ENCODE measurements at regions not wholly inside any gene's neighbourhood (a gene's known extent, or its start where the extent isn't known, plus 50 kb on each side); places are given as distances from the start of the nearest gene placed in this dataset.

GRCh38 chr6:11324453-11325015 lies 92.1 kb upstream of the NEDD9 start (continued):
- TF ChIP-seq MED8 (CRISPR knock-in tag; IDR thresholded peaks at IDR 0.05; ENCODE audit: insufficient replicate concordance) (no peak), ZFP36L1 (CRISPR knock-in tag; IDR thresholded peaks at IDR 0.05) (no peak), CENPT (CRISPR knock-in tag; IDR thresholded peaks at IDR 0.05; ENCODE audit: low read depth) (no peak), PCBP2 (optimal IDR thresholded peaks at IDR 0.05; ENCODE audit: low read depth, low read length, poor library complexity, severe bottlenecking) (no peak), ZNF772 (CRISPR knock-in tag; IDR thresholded peaks at IDR 0.05) (0 out of 2 replicates have a peak, but pooled peaks have one; percentile 43), IKZF5 (CRISPR knock-in tag; IDR thresholded peaks at IDR 0.05) (no peak), AHDC1 (CRISPR knock-in tag; IDR thresholded peaks at IDR 0.05; ENCODE audit: borderline replicate concordance) (peak; percentile 67; the same call in 1 of the 2 replicates), ELF3 (CRISPR knock-in tag; IDR thresholded peaks at IDR 0.05) (no peak), ZNF569 (CRISPR knock-in tag; IDR thresholded peaks at IDR 0.05; ENCODE audit: borderline replicate concordance) (peak; percentile 77; the same call in 1 of the 2 replicates), ZNF546 (CRISPR knock-in tag; conservative IDR thresholded peaks at IDR 0.05) (no peak), MBD4 (IDR thresholded peaks at IDR 0.05; ENCODE audit: borderline replicate concordance, low read length) (no peak), IRX3 (CRISPR knock-in tag; IDR thresholded peaks at IDR 0.05; ENCODE audit: borderline replicate concordance, low read depth) (no peak), HES4 (CRISPR knock-in tag; IDR thresholded peaks at IDR 0.05; ENCODE audit: borderline replicate concordance) (no peak), NCOA5 (CRISPR knock-in tag; IDR thresholded peaks at IDR 0.05) (no peak), SETDB1 (CRISPR knock-in tag; IDR thresholded peaks at IDR 0.05; ENCODE audit: borderline replicate concordance) (no peak), ZBTB2 (CRISPR knock-in tag; IDR thresholded peaks at IDR 0.05; ENCODE audit: low read depth) (no peak), ZBTB8A (CRISPR knock-in tag; IDR thresholded peaks at IDR 0.05; ENCODE audit: borderline replicate concordance, low read depth) (no peak), TCF7L2 (IDR thresholded peaks at IDR 0.05; ENCODE audit: low read depth, low read length) (no peak), SNAPC2 (CRISPR knock-in tag; IDR thresholded peaks at IDR 0.05) (no peak; the same call in 1 of the 2 replicates), ZNF878 (CRISPR knock-in tag; IDR thresholded peaks at IDR 0.05) (no peak), ZNF512 (CRISPR knock-in tag; IDR thresholded peaks at IDR 0.05) (no peak)

All from HepG2 (cell line).